ENCODE measurements at regions not wholly inside any gene's neighbourhood (a gene's known extent, or its start where the extent isn't known, plus 50 kb on each side); places are given as distances from the start of the nearest gene placed in this dataset.
A peak's percentile ranks its signal among the peaks of the same experiment; 100 is the strongest.
"Not testable (repeated sequence)": the region's sequence is repeated elsewhere in the genome, so short reads cannot be mapped to it uniquely, and the experiment has no call there.

DNA sequence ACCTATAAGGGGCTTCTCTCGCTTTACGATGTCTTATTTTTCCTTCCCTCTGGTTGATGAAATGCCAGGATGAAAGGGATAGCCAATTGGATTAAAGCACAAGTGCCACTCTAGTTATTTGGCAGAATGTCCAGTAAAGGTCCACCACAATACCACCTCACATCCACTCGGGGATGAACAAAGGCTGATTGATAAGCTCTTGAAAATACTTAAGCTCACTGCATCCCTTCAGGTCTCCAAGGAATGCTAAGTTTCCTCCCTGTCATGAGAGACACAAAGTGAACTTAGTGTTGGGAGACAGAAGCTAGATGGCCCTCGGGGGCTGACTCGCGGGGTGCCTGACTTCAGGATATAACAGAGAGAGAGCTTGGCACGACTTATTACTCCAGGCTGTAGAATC is 185.9 kb upstream of the ZNF644 start:
- DNase-seq (ENCODE audit: low read depth in 2 of 2): not testable (repeated sequence)

DNA sequence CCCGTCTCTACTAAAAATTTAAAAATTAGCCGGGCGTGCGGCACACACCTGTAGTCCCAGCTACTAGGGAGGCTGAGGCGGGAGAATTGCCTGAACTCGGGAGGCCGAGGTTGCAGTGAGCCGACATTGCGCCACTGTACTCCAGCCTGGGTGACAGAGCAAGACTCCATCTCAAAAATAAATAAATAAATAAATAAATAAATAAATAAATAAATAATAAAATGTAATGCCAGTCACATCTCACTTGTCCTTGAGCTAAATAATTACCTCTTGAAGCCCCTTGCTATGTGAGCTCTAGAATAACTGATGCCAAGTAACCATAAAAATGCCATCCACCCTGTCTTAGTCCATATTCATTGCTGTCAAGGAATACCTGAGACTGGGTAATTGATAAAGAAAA is 182.3 kb upstream of the ZNF644 start:
- DNase-seq (ENCODE audit: low read depth in 2 of 2): not testable (repeated sequence)

DNA sequence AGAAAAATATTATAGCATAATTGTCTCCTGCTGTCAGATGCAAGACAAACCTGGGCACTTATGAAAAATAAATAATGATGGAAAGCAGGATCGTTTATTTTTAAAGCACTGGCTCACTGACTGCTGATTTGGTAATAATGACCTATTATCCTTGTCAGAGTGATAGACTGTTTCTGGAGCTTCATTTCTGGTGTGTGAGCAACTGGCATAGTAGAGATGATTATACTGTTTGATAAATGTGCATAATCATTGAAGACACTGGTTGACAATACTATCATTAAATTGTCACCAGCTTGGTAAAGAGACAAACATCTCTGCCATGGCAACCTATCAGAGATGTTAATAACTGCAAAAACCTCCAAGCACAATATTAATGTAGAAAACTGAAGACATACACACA is 179.9 kb upstream of the ZNF644 start:
- DNase-seq (ENCODE audit: low read depth in 2 of 2): no peak

DNA sequence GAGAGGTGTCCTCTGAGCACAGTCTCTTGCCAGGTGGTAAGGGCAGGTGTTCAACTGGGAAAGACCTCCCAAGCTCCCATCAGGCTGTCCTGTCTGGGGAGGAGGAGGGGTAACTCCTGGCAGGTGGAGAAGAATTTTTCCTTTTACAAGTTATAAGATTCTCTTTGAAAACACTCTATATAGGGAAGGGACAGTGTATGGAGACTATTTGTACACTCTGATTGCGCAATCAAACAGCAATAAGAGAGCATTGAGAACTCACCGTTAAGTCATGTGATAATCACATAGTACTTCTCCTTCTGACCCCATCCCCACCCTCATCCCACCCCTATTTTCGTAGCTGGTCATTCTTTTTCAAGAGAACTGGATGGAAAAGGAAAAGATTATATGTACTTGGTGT is 179.3 kb upstream of the ZNF644 start:
- DNase-seq (ENCODE audit: low read depth in 2 of 2): no peak

DNA sequence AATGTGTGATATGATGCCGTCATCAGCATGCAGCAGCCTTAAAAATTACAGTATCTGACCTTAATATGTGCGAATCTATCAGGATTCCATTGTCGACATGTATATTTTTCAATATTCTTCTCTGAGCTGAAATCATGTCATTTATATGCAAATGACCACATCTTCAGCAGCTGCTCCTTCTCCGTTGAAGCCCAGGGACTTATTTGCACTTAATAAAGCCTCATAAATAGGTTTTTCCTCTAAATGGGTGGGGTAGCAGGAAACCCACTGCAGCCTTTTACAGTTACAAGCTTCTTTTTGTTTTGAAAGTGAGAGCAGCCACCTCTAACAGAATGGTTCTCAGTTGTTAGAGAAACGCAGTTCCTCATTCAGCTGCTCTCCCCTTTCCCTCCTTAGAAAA is 178.8 kb upstream of the ZNF644 start:
- no peak for DNase-seq (ENCODE audit: low read depth in 2 of 2)

DNA sequence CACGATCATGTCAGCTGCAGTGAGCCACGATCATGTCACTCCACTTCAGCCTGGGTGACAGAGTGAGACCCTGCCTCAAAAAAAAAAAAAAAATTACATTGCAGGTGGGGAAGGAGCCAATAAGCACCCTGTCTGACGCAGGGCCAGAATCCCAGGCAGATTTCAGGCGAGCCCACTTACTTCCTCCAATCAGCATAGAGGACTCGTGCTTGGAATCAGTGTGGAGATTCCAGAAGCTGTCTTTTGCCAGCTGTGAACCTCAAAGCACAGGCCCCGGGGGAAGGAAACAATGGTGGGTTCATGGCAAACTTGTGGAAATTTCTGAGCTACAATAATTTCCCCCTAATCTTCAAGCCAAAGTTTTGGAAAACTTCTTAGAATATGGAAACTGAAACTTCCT is 178.2 kb upstream of the ZNF644 start:
- no peak for DNase-seq (ENCODE audit: low read depth in 2 of 2)

DNA sequence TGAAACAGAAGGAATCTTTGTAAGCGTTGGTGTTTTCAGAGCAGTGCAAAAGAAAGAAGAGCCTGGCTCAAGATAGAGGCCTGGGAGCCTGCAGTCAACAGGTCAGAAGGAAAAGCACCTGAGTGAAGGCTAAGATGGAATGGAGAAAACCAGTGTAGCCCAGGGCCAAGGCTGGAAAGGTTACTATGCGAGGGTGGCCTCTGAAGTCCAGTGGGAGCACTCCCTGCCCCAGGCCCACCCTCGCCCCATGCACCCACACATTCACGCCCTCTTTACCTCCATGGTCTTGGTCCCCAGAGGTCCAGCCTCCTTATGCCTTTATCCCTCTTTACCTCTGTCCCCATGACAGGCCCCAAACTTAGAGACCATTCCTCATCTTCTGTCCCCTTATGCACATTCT is 169.2 kb upstream of the ZNF644 start:
- no peak for DNase-seq (ENCODE audit: low read depth in 2 of 2)

DNA sequence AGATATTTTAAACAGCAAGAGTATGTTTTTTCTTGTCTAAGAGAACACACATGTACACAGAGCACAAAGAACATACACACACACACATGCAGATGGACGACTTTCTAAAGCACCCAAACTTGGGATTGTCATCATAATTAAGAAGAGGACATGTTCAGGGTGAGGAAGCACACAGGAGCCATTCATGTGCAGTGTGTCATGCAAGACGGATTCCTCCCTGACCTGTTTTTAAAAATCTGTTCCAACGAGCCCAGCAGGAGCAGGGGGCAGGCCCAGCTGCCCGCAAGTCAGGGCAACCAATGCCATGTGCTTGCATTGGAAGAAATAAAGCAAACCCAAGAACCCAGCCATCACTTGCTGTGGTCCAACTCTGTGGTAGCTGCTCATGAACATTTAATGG is 167.3 kb upstream of the ZNF644 start:
- no peak for DNase-seq (ENCODE audit: low read depth in 2 of 2)

DNA sequence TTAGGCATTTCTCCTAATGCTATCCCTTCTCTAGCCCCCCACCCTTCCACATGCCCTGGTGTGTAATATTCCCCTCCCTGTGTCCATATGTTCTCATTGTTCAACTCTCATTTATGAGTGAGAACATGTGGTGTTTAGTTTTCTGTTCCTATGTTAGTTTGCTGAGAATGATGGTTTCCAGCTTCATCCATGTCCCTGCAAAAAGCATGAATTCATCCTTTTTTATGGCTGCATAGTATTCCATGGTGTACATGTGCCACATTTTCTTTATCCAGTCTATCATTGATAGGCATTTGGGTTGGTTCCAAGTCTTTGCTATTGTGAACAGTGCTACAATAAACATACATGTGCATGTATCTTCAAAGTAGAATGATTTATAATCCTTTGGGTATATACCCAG is 161.0 kb upstream of the ZNF644 start:
- DNase-seq (ENCODE audit: low read depth in 2 of 2): not testable (repeated sequence)

DNA sequence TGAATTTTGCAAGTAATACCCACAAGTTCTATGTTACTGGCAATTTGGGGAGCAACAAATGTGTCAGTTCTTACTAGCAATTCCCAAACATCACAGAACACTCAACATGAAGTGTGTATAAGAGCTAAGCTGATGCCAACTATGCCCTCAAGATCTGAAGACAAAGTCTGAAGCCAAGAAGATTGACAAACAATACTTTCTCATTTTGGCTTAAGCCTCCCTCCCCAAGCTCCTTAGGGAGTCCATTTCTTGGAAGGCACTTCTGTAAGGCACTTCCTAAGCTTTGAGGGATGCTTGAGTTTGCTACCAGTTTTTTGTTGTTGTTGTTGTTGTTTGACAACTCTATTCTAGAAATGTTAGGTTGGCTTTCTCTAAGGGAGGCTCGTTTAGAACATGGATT is 154.4 kb upstream of the ZNF644 start:
- no peak for DNase-seq (ENCODE audit: low read depth in 2 of 2)

DNA sequence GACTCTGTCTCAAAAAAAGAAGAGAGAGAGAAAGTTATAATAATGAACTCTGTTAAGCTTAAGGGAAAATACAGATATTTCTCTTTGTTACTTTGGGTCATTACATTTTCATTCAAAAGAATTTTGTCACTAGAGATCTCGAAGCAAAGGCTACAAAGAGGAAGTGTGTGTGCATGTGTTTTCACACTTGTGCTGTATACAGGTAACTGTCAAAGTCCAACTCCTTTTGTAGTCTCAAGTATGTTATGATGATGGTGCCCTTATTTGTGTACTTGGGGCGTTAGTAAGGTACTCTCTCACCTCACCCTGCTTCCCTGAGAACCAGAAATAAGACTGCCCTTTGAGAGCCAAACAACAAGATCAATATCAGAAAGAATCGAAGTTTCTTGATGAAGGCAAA is 152.9 kb upstream of the ZNF644 start:
- DNase-seq (ENCODE audit: low read depth in 2 of 2): no peak

DNA sequence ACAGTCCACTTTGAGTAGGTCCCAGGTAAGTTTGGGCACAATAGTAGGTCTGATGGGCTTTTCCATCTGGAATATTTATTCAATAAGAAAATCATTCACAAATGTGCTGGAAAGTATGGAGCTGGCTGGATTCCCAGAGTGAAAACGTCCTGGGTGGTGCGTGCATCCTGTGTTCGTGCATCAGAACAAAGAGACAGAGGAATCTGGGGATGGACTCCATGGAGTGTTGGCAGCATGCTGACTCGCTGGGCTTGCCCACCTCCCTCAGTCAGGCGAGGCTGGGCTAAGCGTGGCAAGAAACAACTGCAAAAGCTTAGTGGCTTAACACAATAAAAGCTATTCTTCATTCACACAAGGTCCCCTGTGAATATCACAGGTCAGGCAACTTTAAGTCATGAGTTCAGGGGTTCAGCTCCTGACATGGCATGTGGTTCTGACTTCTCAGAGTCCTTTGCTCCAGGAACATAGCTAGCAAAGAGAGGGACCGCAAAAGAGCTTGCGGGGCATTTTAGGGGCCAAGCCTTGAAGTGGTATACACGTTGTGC is 151.6 kb upstream of the ZNF644 start:
- DNase-seq (ENCODE audit: low read depth in 2 of 2): no peak

DNA sequence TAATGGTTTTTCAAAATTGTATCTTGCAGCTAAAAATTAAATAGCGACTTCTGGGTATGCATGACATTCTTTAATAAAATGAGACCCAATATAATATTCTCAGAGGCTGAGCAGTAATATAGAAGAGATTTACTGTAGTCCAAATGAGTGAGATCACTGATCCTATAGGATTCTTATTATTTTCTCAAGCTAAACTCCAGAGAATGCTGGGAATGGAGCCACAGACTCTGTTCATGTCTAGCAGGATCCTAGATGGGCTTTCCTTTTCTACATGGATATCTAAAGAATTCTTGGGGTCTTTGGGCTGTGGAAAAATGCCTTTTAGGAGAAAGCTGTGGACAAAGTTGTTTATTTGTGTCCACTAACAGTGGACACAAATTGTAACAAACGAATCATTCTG is 150.7 kb upstream of the ZNF644 start:
- no peak for DNase-seq (ENCODE audit: low read depth in 2 of 2)

DNA sequence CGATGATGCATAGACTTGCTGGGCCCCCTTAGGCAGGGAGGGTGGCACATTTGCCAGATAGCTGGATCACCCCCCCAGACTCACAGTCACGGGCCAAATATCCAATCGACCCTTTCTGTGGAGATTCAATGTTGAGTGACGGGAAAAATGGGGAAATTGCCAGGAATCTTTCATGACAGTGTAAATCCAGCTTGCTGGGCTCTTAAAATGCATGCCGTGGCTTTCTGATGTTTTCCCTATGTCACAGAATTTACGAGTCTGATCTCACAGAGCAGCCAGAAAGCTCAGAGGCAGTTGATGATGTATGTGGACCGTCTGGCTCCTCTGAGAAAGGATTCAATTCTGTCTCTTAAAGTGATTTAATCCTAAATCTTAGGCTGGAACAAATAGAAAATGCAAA is 150.1 kb upstream of the ZNF644 start:
- no peak for DNase-seq (ENCODE audit: low read depth in 2 of 2)

DNA sequence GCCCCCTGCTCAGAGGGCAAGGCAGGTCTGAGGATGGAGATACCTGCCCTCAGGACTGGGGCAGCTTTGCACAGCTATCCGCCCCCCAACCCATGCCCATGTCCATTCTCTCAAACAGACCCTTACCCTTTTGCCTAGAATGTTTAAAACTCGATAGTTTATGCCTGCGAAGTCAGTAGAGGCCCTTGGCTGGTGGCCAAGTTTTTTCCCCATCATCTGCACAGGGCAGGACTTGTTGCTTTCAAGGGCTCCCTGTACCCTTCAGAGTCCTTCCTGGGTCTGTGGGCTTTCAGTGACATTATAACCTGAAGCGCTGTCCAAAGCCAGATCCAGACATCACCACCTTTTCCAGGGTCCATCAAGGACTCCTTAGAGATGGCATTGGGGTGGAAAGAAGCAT is 148.7 kb upstream of the ZNF644 start:
- no peak for DNase-seq (ENCODE audit: low read depth in 2 of 2)

DNA sequence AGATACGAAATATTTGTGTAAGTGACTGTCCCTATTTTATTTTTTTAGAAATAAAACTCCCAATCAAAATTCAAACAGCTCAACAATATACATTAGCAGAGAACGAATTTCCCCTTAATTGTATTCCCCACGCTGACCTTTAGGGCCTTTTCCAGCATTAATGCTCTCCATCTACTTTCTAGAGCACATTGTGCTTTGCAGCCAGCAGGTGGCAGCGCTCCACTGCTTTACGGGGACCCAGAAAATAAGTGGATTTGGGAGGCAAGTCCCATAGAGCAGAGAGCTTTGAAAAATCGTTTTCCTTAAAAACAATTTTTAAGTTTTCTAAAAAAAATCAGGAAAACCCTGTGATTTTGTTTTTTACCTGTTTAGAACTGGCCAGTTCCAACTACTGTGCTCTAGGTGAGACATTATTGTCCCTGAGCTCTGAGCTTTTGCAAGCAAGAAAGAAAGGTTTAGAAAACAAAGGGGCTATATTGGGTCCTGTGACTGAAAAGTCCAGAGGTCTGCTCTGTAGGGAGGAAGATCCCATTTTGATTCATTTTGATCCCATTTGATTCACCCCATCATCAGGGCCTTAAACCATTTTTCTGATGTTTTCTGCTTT is 144.4 kb upstream of the ZNF644 start:
- peak; percentile 29 to 54 for DNase-seq (ENCODE audit: low read depth in 2 of 2)

DNA sequence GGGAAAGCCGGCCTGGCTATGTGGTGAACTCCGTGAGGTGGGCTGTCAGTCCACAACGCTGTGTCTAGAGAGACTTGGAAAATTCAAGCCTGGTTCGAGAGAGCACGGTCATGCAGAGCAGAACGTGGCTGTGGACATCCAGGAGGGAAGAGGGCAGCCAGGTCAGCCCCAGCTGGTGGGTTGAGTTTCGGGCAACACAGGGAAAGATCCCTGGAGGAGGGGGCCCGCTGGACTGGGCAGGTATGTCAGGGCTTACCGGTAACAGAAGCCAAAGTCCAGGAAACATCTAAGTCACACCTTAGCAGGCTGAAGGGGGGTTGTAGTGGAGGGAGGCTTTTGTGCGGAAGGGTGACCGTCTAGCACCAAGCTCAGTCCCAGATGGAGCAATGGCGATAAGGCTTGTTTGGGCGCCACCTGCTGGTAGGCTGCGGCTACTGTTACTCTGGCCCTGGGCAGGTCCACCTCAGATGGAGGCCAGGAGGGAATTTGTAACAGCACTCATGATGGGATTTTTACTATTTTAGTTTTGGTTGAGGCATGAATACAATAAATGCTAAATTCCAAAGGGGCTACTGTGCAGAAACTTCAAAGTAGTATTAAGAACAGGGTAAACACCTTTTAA is 143.3 kb upstream of the ZNF644 start:
- DNase-seq (ENCODE audit: low read depth in 2 of 2): peak; percentile 20 to 60

DNA sequence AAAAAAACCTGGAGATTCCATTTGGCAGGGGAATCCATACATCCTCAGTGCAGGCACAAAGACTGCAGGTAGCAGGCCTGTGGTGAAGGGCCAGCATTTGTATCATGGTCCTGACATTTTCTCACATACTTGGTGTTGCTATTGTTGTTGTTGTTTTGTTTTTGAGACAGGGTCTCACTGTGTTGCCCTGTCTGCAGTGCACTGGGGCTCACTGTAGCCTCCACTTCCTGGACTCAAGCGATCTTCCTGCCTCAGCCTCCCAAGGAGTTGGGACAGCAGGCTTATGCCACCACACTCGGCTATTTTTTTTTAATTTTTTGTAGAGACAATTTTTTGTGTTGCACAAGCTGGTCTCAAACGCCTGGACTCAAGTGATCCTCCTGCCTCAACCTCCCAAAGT is 140.8 kb upstream of the ZNF644 start:
- no peak for DNase-seq (ENCODE audit: low read depth in 2 of 2)

DNA sequence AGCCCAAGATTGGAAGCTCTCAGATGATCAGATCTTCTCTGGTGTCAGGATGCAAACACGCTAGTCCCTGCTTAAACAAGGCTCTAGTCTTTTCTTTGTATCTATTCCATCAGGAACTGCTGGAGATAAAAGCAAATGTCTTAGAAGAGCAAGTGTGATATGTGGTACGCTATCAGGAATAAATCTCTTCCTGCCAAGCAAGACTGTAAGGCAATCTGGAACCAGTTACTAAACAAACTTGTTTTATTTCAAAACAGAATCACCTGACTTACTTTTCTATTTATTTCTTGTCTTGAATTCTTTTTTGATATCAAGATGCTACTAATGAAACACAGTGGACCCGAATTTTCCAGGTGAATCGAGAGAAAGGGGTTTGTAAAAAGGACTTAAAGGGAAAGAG is 139.9 kb upstream of the ZNF644 start:
- no peak for DNase-seq (ENCODE audit: low read depth in 2 of 2)

DNA sequence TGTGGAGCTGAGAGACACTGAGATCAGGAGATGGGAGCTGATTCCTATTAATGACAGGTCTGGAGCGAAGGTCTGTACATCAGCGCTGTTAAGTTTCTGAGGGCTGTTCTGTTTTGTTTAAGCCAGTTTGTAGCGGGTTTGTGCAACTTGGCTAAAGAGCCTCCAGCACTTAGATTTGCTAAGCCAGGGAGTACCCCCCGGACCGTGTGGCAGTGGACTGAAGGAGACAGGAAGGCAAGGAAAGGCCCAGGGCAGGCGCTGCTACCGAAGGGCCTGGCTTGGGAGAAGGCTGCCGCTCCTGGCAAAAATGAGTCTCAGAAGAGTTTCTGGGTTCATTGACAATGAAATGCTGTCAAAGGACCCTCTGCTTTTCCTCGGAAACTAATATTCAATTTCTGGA is 139.3 kb upstream of the ZNF644 start:
- DNase-seq (ENCODE audit: low read depth in 2 of 2): no peak

DNA sequence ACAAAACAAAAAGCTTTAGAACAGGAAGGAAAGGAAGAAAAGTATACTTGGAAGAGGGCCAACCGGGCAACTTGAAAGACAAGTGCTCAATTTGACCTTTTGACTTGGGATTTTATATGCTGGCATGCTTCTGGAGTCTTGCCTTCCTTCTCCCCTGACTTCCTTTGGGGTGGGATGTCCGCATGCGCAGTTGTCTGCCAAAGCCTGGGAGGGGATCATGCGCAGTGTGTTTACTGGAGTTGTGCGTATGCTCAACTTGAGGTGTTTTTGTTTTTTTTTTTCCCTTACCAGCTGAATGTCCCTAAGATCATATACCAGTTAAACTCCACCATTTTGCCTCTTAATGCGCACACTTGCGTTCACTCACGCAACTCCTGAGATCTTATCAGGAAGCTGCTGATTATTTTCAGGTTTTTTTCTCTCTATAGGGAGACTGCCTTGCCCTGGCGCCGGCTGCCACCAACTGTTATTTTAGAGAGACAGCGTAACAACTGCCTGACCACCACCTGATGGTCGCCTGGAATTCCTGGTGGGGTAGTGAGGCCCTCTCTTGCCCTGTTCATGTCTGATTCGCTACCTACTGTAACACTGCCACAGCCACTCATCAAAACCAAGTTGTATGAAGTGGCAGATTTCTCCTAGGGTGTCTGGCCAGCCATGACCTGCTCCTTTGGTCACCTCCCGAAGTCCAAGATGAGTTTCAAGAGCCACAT is 138.7 kb upstream of the ZNF644 start:
- no peak for DNase-seq (ENCODE audit: low read depth in 2 of 2)

DNA sequence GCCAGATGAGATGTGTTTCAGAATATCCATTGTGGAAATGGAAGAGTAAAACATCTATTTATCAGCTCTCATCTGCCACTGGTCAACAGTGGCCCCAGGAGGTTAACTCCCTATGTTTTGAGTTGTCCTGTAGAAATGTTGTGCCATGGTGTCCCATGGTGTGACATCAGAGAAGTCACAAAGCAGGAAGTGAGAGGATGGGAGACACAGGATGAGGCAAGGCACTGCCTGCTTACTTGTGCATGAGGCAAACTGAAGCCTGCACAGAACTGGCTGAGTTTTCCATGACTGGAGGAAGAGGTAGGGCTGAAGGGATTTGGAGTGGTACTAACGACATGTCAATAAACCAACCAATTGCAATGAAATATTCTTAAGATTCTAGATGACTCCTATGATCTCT is 131.5 kb upstream of the ZNF644 start:
- no peak for DNase-seq (ENCODE audit: low read depth in 2 of 2)

DNA sequence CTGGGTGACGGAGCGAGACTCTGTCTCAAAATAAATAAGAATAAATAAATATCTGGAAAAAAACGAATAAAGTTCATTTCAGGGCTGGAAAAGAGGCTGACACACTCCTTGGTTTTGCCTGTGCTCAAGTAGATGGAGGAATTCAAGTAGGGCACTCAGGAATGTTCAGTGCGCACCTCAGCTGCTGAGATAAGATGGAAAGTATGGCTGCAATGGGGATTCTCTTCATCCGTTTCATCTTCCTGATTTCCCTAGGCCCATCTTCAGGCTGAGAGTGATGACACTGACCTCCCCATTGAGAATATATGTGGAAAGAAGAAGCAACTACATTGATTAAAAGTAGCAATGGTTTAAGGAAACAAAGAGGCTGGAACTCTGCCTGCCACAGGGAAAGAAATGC is 130.5 kb upstream of the ZNF644 start:
- DNase-seq (ENCODE audit: low read depth in 2 of 2): no peak

Data from dermis microvascular lymphatic vessel endothelial cell (primary cell).